Uterus (tissue), 2 donors: ENCODE measurements at regions not wholly inside any gene's neighbourhood (a gene's known extent, or its start where the extent isn't known, plus 50 kb on each side); places are given as distances from the start of the nearest gene placed in this dataset.
A peak's percentile ranks its signal among the peaks of the same experiment; 100 is the strongest.

Experiments
- CTCF ChIP-seq, 4 experiments: fragments of 200-600 bp in 2 of 4; fragments of 450-650 bp in 2 of 4; sonication (generic) in 2 of 4; IDR thresholded peaks; one replicate each; pipeline ENCODE4 v1.5.1; 2016 to 2019; ENCODE audit warnings: antibody characterized with exemption in 4 of 4, mild to moderate bottlenecking in 2 of 4, moderate library complexity in 1 of 4
- POLR2A ChIP-seq, 2 donors: fragments of 450-650 bp; IDR thresholded peaks; one replicate each; pipeline ENCODE4 v1.6.1; 2016; ENCODE audit warnings: antibody characterized with exemption in 2 of 2, mild to moderate bottlenecking in 1 of 2, moderate library complexity in 1 of 2

GRCh38 chr20:24160563-24161281 lies 172.1 kb upstream of the GGTLC1 start:
- TF ChIP-seq CTCF (IDR thresholded peaks at IDR 0.05): peak; percentile 50 to 68 (median 53)
- TF ChIP-seq POLR2A (IDR thresholded peaks at IDR 0.05): no peak
